Hematopoietic multipotent progenitor cell treated with erythropoietin and hydrocortisone succinate and interleukin-3 and kit ligand, for 4 days (in vitro differentiated cells): ENCODE measurements at regions not wholly inside any gene's neighbourhood (a gene's known extent, or its start where the extent isn't known, plus 50 kb on each side); places are given as distances from the start of the nearest gene placed in this dataset.
"Not testable (repeated sequence)": the region's sequence is repeated elsewhere in the genome, so short reads cannot be mapped to it uniquely, and the experiment has no call there.

Experiments used
- DNase-seq: peaks from one replicate; pipeline ENCODE4 v3.0.0-alpha.2; 2015

DNA sequence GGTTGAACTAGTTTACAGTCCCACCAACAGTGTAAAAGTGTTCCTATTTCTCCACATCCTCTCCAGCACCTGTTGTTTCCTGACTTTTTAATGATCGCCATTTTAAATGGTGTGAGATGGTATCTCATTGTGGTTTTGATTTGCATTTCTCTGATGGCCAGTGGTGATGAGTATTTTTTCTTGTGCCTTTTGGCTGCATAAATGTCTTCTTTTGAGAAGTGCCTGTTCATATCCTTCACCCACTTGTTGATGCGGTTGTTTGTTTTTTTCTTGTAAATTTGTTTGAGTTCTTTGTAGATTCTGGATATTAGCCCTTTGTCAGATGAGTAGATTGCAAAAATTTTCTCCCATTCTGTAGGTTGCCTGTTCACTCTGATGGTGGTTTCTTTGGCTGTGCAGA, 462.0 kb upstream of the ZMIZ1 start:
- not testable (repeated sequence) for DNase-seq

DNA sequence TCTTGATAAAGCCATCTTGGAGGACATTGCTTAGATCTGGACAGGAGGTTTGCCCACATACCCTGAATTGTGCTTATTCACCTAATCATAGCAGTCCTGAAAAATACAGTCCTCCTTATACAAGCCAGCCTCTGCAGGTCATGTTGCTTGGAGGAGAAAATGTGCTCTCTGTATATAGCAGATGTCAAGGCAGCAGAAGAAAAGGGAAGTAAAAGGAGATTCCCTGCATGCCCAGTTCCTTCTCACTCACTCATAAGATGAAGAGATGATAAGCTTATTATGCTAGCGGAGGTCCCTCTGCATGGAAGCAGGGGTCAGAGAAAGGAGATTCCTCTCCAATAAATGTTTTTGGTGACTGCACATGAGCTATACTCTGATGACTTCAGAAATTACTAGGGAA, 458.8 kb upstream of the ZMIZ1 start:
- peak; percentile 49 for DNase-seq

DNA sequence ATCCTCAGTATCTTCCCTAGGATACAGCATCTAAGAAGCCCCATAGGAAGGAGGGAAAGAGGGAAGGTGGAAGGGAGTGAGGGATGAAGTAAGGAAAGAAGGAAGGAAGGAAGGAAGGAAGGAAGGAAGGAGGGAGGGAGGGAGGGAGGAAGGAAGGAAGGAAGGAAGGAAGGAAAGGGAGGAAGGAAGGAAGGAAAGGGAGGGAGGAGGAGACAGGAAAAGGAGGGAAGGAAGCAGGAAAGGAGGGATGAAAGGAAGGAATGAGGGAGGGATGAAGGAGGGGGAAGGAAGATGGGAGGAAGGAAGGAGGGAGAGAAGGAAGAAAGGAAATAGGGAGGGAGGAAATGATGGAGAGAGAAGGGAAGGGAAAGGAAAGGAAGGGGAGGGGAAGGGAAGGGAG, 455.6 kb upstream of the ZMIZ1 start:
- no peak for DNase-seq

DNA sequence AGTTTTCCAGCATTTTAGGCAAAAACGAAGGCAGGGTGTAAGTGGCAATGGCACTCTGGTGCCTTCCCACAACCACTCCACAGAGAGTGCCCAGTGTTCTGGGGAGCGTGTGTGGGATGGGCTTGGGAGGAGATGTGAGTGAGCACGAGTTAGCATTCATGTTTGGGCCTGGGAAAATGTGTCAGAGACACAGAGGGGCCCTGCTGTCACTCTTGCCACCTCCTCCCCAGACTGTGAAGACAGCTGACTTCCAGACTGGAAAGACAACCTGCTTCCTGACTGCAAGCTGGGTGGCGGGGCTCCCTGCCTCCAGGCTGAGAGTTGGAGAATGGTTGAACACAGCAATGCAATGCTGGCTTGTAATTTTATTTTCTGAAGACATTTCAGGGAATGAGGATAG, 454.5 kb upstream of the ZMIZ1 start:
- DNase-seq = no peak

DNA sequence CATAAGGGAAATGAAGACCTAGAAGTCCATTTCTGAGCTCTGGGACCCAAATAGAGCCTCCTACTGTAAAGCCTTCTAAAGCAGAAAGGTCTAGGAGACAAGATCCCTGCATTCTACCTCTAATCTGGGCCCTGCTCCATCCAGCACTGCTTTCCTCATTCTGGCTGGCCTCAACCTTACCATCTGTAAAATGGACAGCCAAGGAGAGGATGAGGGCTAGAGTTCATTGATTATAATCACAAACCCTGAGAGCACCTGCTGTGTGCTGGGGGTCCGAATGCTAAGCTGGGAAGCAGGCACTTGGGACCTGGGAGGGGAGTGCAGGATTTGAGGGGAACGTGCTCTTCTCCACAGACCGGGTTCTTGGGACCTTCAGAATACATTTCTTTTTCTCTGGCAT, 454.0 kb upstream of the ZMIZ1 start:
- DNase-seq = no peak

DNA sequence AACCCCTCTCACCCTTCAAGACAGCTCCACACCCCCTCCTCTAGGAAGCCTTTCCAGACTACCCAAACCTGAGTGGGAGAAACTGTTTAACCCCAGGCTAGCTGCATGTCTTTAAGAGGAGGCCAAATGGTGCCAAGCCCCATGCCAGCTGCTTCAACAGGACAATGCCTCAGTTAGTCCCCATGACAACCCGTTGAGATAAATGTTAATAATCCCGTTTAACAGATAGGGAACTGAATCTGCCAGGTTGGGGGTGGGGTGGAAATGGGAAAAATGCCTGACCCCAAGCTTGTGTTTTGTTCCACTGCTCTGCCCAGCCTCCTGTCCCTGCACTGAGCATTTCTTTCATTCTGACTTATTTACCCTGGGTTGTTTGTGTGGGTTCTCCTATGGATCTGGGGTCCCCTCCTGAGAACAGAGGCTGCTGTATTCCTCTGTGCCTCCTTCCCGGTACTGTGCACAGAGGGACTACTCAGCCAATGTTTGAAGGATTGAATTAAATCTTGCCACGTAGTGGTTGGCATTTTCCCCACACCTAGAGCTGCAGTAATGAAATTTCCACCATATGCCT, 452.6 kb upstream of the ZMIZ1 start:
- no peak for DNase-seq

DNA sequence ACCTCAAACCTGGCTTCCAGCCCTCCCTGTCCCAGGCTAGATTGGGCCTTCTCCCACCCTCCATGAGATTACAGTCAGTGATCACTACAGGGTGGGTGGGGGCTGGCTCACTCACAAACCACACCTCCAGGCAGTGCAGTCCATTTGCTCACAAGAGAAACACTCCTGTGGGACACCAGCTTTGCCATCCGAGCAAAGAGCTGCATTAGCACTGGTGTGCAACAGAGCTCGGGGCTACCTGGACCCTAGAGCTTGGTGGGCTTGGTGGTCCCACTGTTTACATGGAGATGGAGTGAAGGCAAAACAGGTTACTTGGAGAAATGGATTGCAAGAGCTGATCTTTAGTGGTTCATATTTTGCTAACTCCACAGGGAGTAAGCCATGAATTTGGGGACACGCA, 451.7 kb upstream of the ZMIZ1 start:
- no peak for DNase-seq

DNA sequence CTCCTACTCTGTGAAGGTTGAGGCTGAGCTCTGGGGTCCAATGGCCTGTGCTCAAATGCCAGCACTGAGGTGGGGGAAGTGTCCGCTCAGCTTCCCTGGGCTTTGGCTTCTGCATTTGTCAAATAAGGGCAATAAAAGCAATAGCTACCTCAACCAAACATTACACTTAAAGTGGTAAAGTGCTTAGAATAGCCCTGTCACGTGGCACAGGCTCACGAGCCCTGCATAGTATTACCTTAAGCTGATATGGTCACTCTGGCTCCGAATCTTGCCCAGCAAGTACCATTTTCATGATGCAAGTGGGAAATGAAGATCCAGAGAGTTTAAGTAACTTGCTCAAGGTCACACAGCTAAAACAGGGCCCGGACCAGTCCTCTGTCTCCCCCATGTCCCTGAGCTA, 451.1 kb upstream of the ZMIZ1 start:
- no peak for DNase-seq

DNA sequence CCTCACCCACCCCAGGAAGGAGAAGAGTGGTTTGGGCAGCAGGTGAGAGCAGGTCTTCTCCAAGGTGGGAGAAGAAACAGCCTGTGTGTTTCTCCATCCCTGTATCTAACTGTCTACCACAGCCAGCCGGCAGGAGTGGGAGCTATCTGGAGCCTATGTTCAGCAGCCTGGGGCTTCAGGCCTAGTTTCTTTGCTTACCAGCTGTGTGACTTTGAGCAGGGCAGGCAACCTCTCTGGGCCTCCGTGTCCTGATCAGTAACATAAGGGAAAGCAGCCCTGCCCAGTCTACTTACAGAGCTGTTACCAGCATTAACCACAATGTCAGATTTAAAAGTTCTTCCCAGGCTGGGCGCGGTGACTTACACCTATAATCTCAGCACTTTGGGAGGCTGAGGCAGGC, 450.7 kb upstream of the ZMIZ1 start:
- DNase-seq = no peak

DNA sequence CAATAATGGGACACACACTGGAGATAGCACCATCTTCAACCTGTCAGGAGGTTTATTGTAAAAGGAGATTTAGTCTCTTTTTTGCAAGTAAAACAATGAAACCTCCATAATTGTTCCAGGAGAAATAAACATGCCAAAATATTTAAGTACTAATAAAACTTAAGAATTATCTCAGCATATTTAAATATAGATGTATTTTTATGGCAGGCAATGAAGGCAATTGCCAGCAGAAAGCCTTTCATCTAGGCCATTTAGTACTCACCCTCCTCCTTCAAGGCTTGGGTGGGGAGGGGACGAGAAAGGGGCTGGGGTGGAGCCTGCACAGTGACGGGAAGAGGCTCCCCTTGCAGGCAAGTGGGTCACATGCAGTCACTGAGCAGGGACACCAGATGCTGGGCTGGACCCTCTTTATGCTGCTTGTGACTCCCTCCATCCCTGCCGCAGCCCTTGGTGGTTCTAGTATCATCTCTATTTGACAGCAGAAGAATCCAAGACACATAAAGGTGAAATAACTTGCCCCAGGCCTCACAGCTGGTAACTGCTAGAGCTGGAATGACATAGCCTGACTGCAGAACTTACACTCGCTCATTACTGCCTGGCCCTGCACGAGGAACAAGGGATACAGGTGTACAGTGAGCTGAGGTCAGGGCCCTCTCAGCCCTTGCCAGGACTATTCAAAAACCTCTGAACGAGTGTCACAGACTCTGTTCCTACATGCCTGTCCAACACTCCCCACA, 449.5 kb upstream of the ZMIZ1 start:
- DNase-seq = no peak

DNA sequence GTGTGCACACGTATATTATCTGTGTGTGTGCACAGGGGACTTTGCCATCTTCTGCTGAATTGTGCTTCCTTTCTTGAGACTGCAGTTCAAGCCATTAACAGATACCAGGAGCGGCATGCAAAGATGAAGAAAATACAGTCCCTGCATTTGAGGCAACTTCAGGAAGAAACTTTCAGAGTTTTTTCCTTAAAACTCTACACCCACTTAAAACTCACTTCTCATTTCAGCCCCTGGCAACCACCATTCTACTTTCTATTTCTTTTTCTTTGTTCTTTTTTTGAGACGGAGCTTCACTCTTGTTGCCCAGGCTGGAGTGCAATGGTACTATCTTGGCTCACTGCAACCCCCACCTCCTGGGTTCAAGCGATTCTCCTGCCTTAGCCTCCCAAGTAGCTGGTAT, 448.9 kb upstream of the ZMIZ1 start:
- no peak for DNase-seq

DNA sequence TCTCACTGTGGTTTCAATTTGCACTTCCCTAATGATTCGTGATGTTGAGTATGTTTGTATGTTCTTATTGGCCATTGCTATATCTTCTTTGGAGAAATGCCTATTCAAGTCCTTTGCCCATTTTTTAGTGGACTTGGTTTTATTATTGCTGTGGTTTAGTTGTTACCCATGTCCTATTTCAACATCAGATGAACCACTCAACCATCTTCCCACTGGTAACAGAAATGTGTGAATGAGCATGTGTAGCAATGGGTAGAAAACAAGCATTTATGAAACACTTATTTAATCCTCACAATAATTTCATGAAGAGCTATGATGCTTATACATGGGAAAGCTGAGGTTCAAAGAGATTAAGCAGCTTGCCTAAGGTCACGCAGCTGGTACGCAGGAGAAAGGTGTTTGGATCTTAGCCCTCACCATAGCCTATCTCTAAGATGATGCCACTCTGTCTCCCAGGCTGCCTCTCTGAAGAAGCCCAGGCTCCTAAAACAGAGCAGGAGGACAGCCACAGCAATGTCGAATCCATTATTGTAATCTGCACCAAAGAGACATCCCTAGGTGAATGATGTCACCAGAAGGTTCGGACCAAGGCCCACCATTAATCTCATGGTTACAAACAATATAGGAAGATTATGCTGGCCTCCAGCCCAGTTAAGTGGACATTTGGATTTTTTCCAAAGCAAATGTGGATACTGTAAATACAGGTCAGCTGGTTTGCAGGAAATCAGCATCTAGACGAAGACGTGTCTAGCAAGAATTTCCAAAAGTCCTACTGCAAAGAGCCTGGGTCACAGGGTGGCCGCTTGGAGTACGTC, 447.6 kb upstream of the ZMIZ1 start:
- DNase-seq = no peak

DNA sequence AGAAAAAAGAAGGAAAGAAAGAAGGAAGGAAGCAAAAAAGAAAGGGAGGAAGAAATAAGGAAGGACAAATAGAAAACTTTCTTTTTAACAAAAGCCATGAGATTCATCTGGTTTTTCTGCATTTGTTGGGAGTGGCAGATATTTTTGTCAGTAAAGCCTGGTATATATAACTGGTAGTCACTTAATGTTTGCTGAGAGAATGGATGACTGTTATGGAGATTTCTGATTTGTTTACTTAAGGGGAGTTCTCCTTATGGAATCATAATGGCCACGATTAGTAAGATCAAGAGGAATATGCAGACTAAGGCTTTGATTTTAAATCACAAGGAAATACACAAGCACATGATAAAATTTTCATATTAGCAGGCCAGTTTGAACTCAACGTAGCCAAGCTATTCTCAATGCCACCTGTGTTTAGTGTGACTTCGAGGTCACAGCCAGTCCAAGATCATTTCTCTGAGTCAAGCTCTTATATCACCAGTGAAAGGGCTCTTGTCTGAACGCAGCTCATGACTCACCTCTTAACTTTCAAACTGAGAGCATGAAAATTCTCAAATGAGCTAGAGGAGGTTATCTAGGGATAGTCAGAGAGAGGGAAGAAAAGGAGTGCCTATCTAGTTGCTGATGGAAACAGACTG, 445.1 kb upstream of the ZMIZ1 start:
- no peak for DNase-seq

DNA sequence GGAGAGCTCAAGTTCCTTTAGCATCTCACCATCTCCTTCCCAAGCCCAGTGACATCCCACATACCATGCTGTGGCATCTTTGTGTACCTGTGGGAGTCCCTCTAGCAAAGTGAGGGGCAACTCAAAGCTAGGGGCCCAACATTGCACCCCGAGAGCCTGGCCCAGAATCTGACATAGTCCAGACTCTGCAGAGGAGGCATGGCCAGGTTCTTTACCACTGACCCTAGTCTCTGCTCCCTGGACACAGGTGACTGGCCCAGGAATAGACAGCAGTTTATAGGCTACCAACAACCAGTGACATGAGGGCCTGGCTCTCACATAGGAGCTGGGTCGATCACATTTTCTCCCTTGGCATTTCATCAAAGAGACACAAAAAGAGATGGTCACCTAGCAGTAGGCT, 444.0 kb upstream of the ZMIZ1 start:
- no peak for DNase-seq

DNA sequence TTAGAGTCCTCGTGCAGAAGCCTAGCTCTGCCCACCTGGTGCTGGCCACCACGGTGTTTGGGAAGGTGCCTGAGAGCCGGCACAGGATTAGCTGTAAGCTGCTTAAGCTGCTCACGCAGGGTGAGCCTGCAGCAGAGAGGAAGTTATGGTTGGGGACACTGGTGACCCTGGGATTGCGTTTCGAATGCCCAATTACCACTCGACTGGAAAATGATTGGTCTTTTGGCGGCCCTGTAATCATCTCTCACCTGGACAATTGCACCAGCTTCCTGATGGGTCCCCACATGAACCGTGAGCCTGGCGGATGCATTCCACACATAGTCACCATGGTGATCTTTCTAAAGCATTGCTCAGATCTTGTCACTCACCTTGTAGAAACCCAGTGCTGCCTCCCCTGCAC, 442.3 kb upstream of the ZMIZ1 start:
- DNase-seq = no peak

DNA sequence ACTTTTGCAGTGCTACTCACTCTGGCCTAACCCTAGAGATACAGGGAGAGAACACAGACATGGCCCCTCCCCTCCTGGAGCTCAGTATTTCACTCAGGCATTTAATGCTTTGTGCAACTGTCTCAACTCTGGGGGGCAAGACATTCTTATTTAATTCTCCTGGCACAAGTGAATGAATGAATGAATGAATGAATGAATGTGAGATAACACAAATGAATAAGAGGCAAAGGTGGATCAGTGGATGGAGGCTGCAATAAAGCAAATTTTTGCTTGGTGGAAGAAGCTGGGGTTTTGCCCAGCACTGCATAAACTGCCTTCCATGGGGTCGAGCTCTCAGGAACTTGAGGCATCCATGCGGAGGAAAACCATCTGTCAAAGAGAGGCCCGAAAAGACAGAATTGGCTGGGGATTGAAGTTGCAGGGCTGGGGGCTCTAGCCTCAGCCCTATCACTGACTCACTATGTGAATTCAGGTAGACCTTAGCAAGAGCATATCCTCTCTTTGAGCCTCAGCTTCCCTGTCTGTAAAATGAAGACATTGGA, 441.4 kb upstream of the ZMIZ1 start:
- no peak for DNase-seq

DNA sequence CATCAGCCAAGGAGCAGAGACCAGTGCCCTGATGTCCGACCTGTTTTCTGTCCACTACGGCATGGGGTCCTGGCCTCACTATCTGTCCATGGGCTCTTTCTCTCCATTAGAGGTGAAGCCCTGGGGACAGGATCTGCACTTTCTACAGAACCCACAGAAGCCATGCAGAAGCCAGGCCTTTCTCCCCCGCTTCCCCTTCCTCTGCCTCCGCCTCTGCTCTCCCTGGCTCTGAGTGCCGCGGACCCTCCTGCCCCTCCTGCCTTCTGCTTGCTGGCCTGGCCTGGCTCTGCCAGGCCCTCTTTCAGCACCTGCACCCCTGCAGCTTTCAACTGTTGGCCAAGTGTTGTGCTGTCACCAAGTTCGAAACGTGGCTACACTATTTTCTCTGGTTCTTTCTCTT, 439.8 kb upstream of the ZMIZ1 start:
- no peak for DNase-seq

DNA sequence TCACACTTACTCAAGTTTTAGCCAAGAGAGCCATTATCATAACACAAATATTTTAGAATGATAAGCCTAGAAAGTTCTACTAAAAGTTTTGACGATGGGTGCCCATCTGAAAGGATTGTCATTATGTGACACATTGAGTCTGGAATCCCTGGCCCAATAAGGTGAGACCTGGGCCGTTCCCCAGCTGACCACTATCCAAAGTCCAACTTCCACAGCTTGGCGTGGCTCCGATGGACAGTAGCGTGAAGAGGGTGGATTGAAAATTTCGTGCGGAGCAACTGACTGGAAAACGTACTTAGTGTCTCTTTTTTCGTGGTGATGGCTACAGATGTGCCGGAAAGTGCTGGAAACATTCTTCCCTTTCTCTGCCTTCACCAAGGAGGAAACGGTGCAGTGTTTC, 439.0 kb upstream of the ZMIZ1 start:
- DNase-seq = no peak

DNA sequence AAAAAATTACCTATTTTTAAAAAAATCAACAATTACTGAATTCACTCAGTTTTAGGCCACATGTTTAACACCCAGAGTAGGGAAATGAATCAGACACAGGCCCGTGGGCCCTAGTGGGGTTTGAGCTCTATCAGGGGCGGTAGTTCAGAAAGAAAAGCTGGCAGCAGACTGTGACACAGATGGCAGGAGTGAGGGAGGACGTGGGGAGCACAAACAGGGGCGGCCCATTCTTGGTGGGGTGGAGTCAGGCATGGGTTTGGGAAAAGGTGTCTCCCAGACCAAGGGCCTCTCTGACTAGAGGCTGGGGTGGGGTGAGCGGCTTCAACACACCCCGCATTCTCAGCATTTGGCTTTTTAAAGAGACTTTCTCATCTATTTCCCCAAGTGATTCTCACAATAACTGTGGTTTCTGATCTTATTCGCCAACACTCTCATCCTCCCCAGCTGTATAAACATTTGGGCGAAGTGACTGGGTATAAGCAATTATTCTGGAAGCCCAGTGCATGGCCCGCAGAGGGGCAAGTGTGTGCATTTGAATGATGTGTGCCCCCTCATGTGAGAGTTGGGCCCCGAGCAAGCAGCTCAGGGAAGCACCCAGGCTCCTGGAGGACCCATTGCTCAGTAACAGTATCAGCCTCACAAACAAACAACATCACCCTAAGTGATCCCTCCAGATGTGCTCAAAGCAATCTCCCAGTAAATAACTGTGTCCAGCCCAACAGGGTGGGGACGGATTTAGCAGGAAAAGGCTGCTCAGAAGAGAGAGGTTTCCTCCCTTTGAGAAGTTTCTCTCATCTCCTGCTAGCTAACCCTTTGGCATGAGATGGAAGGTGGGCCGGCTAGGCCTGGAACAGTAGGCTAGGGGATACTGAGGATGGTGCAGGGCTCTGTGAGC, 437.6 kb upstream of the ZMIZ1 start:
- DNase-seq = no peak

DNA sequence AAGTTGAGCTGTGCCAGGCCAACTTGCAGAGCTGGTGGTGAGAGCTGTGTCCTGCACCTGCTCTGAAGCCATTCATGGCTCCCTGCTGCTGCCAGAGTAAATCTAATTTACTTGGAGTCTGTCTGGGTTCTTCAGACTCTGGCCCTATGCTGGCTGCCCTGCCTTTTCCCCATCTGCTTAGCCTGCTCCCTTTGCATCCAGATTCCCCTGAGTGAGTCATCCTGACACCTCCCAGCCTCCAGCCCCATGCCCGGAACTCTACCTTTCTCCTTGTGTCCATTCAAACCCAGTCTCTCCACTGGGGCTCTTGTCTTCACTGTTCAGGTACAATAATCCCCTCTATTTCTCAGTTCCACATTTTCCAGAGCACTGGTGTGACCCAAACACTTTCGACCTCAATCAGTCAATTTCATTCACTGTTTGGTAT, 434.4 kb upstream of the ZMIZ1 start:
- no peak for DNase-seq

DNA sequence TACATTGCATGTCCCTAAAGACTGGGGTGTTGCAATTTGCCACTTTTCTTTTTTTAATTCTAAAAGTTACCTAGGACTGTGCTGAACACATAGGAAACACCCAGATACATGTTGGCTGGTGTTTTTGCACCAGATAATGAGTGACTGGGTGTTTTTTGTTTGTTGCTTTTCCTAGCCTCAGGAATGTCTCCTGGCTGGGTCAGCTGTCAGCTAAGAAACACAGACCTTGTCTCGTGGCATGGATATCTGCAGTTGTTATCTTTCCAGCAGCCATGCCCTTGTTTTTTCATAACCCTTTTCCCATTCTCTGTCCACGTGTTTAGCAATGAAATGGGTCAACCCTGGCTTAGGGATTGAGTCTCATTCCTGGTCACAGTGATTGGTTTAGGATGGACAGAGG, 433.9 kb upstream of the ZMIZ1 start:
- no peak for DNase-seq

DNA sequence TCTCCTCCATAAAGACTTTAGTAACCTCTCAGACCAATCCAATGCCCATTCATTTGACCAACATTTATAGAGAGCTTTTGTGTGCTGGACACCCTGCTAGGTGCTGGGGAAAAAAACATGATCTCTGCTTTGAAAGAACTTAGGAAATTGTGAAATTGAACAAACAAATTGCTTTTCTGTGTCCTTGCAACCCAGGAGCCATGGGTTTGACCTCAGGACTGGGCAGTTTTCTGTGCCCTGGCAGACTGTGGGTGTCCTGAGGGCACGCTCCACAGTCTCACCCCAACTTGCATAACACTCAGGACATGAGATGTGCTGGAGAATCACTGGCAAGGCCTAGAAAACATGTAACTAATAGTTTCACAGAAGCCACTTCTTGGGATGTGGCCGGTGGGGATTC, 429.1 kb upstream of the ZMIZ1 start:
- no peak for DNase-seq
